Mammary epithelial cell (primary cell): ENCODE measurements at regions not wholly inside any gene's neighbourhood (a gene's known extent, or its start where the extent isn't known, plus 50 kb on each side); places are given as distances from the start of the nearest gene placed in this dataset.
"Not testable (repeated sequence)": the region's sequence is repeated elsewhere in the genome, so short reads cannot be mapped to it uniquely, and the experiment has no call there.

Source experiments
- EZH2 ChIP-seq: IDR thresholded peaks from 2 replicates; pipeline ENCODE4 v1.6.1; 2012; ENCODE audit warnings: low read length, inconsistent platforms, borderline replicate concordance
- TF ChIP-seq, protein P1 (sequence below), 2 donors: IDR thresholded peaks in 1 of 2; conservative IDR thresholded peaks in 1 of 2; 2 replicates each; pipeline ENCODE4 v1.5.1; 2011 to 2012; ENCODE audit warnings: inconsistent platforms in 2 of 2, low read length in 2 of 2, mild to moderate bottlenecking in 2 of 2, control low read depth in 1 of 2, low read depth in 1 of 2; ENCODE audit not compliant: insufficient read depth in 1 of 2; ENCODE audit errors: extremely low read depth in 1 of 2

DNA sequence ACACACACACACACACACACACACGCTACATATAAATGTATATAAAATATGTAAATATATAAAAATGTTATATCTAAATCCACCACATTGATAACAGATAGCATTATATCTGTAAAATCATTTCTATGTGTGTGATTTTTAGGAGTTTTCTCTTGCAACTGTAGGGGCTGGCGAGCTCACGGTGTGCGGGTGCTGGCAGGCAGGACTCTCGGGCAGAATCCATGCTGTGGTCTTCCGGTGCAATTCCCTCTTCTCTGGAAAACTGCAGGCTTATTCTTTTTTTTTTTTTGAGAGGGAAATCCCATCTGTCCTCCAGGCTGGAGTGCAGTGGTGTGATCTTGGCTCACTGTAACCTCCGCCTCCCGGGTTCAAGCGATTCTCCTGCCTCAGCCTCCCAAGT lies 205.8 kb downstream of the NPIPB11 start:
- TF ChIP-seq, protein P1, sequence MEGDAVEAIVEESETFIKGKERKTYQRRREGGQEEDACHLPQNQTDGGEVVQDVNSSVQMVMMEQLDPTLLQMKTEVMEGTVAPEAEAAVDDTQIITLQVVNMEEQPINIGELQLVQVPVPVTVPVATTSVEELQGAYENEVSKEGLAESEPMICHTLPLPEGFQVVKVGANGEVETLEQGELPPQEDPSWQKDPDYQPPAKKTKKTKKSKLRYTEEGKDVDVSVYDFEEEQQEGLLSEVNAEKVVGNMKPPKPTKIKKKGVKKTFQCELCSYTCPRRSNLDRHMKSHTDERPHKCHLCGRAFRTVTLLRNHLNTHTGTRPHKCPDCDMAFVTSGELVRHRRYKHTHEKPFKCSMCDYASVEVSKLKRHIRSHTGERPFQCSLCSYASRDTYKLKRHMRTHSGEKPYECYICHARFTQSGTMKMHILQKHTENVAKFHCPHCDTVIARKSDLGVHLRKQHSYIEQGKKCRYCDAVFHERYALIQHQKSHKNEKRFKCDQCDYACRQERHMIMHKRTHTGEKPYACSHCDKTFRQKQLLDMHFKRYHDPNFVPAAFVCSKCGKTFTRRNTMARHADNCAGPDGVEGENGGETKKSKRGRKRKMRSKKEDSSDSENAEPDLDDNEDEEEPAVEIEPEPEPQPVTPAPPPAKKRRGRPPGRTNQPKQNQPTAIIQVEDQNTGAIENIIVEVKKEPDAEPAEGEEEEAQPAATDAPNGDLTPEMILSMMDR (conservative IDR thresholded peaks at IDR 0.05 in 1 of 2, IDR thresholded peaks at IDR 0.05 in 1 of 2; ENCODE audit: extremely low read depth in 1 of 2, insufficient read depth in 1 of 2, low read depth in 1 of 2, low read length in 2 of 2) = not testable (repeated sequence)
- TF ChIP-seq EZH2 = not testable (repeated sequence)
